Body of pancreas (tissue), 4 donors: ENCODE measurements at regions not wholly inside any gene's neighbourhood (a gene's known extent, or its start where the extent isn't known, plus 50 kb on each side); places are given as distances from the start of the nearest gene placed in this dataset.
A peak's percentile ranks its signal among the peaks of the same experiment; 100 is the strongest.

Source experiments
- POLR2A ChIP-seq, 3 donors: fragments of 450-650 bp; IDR thresholded peaks; one replicate each; pipeline ENCODE4 v1.6.1; 2016; ENCODE audit warnings: antibody characterized with exemption in 3 of 3, mild to moderate bottlenecking in 2 of 3
- TF ChIP-seq, protein P1 (sequence below), 7 experiments: fragments of 450-650 bp in 4 of 7; fragments of 200-600 bp in 3 of 7; sonication (generic) in 3 of 7; IDR thresholded peaks; one replicate each; pipeline ENCODE4 v1.5.1; 2016 to 2019; ENCODE audit warnings: antibody characterized with exemption in 7 of 7

DNA sequence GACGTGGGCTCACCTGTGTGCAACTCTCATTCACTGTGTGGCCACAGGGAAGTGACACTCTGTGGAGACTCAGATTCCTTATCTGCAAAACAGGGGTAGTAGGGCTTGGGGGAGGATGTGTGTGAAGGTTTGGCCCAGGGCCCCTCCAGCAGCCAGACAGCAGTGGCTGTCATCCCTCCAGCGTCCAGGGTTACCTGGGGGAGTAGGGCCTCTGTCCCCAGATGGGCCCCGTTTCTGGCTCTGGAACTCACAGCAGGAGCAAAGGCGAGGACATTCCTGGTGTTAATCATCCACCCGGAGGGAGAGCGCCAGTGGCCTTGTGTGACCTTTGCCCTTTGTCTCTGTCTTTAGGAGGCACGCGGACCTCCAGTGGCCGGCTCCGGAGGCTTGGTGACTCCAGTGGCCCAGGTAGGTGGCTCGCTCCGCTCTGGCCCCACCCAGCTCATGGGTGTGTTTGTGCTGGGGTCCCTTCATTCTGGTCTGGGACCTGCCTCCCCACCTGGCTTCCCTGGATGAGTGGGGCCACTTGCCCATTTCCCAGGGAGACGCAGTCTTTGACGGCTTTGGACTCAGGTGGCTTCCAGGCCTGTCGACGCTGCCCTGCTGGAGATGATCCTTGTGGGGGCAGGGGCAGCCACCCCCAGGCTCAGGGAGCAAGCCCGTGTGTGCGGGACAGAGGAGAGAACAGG, 166.2 kb downstream of the SEC14L1 start:
- TF ChIP-seq, protein P1, sequence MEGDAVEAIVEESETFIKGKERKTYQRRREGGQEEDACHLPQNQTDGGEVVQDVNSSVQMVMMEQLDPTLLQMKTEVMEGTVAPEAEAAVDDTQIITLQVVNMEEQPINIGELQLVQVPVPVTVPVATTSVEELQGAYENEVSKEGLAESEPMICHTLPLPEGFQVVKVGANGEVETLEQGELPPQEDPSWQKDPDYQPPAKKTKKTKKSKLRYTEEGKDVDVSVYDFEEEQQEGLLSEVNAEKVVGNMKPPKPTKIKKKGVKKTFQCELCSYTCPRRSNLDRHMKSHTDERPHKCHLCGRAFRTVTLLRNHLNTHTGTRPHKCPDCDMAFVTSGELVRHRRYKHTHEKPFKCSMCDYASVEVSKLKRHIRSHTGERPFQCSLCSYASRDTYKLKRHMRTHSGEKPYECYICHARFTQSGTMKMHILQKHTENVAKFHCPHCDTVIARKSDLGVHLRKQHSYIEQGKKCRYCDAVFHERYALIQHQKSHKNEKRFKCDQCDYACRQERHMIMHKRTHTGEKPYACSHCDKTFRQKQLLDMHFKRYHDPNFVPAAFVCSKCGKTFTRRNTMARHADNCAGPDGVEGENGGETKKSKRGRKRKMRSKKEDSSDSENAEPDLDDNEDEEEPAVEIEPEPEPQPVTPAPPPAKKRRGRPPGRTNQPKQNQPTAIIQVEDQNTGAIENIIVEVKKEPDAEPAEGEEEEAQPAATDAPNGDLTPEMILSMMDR (IDR thresholded peaks at IDR 0.05): no peak
- peak in 1 of 3 donors; percentile 8 for TF ChIP-seq POLR2A (IDR thresholded peaks at IDR 0.05)
